SJSA1 (cell line): ENCODE measurements at regions not wholly inside any gene's neighbourhood (a gene's known extent, or its start where the extent isn't known, plus 50 kb on each side); places are given as distances from the start of the nearest gene placed in this dataset.

Experiments used
- DNase-seq, 2 experiments: peaks; one replicate each; pipeline ENCODE4 v3.0.0-alpha.2; 2015 to 2020; ENCODE audit warnings: low spot score in 2 of 2, low read depth in 1 of 2
- H3K27ac ChIP-seq: fragments of 250-450 bp; sonication (Bioruptor Pico); 2 replicates; pipeline ENCODE4 v1.5.1; 2020; ENCODE audit warnings: mild to moderate bottlenecking, moderate library complexity
- H3K27me3 ChIP-seq: fragments of 250-450 bp; sonication (Bioruptor Pico); replicated peaks from 2 replicates; pipeline ENCODE4 v1.5.1; 2020; ENCODE audit warnings: mild to moderate bottlenecking, moderate library complexity
- H3K36me3 ChIP-seq: fragments of 250-450 bp; sonication (Bioruptor Pico); 2 replicates; pipeline ENCODE4 v1.5.1; 2020; ENCODE audit warnings: mild to moderate bottlenecking
- H3K4me1 ChIP-seq: fragments of 250-450 bp; sonication (Bioruptor Pico); replicated peaks from 2 replicates; pipeline ENCODE4 v1.6.1; 2021; ENCODE audit warnings: mild to moderate bottlenecking
- H3K4me3 ChIP-seq: fragments of 250-450 bp; sonication (Bioruptor Pico); 2 replicates; pipeline ENCODE4 v1.5.1; 2020; ENCODE audit warnings: mild to moderate bottlenecking
- H3K9me3 ChIP-seq: fragments of 250-450 bp; sonication (Bioruptor Pico); replicated peaks from 2 replicates; pipeline ENCODE4 v1.5.1; 2020; ENCODE audit warnings: mild to moderate bottlenecking

- no peaks in the 10 kb centered on the region for H3K4me1 ChIP-seq
- no peaks in the 10 kb centered on the region for H3K27me3 ChIP-seq
- no peak for DNase-seq
These were observed 261.0 kb downstream of the RHOU start for GRCh38 chr1:228996281-228996680.

GRCh38 chr1:228997721-228998144, 262.5 kb downstream of the RHOU start:
- Histone ChIP-seq H3K4me1 (peaks cover 5% of the 10 kb centered on the region), H3K36me3 (no peaks in the 10 kb centered on the region), H3K27ac (no peak overlapping the region), H3K4me3 (no peak overlapping the region), H3K27me3 (no peaks in the 10 kb centered on the region), H3K9me3 (no peaks in the 10 kb centered on the region)
- no peak for DNase-seq

More at GRCh38 chr1:228996281-228996680, 261.0 kb downstream of the RHOU start:
- Histone ChIP-seq H3K4me3 (no peak overlapping the region), H3K36me3 (no peaks in the 10 kb centered on the region), H3K9me3 (no peaks in the 10 kb centered on the region), H3K27ac (no peak overlapping the region)

- Histone ChIP-seq H3K27me3 (no peaks in the 10 kb centered on the region), H3K4me1 (peaks cover 9% of the 10 kb centered on the region), H3K4me3 (no peak overlapping the region), H3K36me3 (no peaks in the 10 kb centered on the region), H3K27ac (no peak overlapping the region), H3K9me3 (no peaks in the 10 kb centered on the region)
- DNase-seq: no peak
These were observed 262.9 kb downstream of the RHOU start for GRCh38 chr1:228998179-228998578.

- no peaks in the 10 kb centered on the region for H3K9me3 ChIP-seq
- no peaks in the 10 kb centered on the region for H3K27me3 ChIP-seq
- H3K27ac ChIP-seq: no peak overlapping the region
- no peaks in the 10 kb centered on the region for H3K36me3 ChIP-seq
- no peak for DNase-seq
- H3K4me3 ChIP-seq: no peak overlapping the region
- H3K4me1 ChIP-seq: peaks cover 21% of the 10 kb centered on the region
These were observed 264.3 kb downstream of the RHOU start for GRCh38 chr1:228999446-229000170.

- H3K4me3 ChIP-seq: no peak overlapping the region
- DNase-seq: no peak
- no peak overlapping the region for H3K27ac ChIP-seq
- peaks cover 23% of the 10 kb centered on the region for H3K4me1 ChIP-seq
- no peaks in the 10 kb centered on the region for H3K36me3 ChIP-seq
- no peaks in the 10 kb centered on the region for H3K27me3 ChIP-seq
- no peaks in the 10 kb centered on the region for H3K9me3 ChIP-seq
These were observed 264.9 kb downstream of the RHOU start for GRCh38 chr1:229000187-229000586.

- Histone ChIP-seq H3K9me3 (no peaks in the 10 kb centered on the region), H3K4me1 (peaks cover 36% of the 10 kb centered on the region), H3K27me3 (no peaks in the 10 kb centered on the region), H3K4me3 (no peak overlapping the region), H3K36me3 (no peaks in the 10 kb centered on the region), H3K27ac (no peak overlapping the region)
- DNase-seq: no peak
These were observed 266.3 kb downstream of the RHOU start for GRCh38 chr1:229001467-229002011.

- Histone ChIP-seq H3K36me3 (no peaks in the 10 kb centered on the region), H3K4me1 (peaks cover 39% of the 10 kb centered on the region), H3K27me3 (no peaks in the 10 kb centered on the region), H3K4me3 (no peak overlapping the region), H3K9me3 (no peaks in the 10 kb centered on the region), H3K27ac (no peak overlapping the region)
- DNase-seq: no peak
These were observed 266.8 kb downstream of the RHOU start for GRCh38 chr1:229002037-229002436.

- Histone ChIP-seq H3K27ac (no peak overlapping the region), H3K4me1 (peaks cover 39% of the 10 kb centered on the region), H3K9me3 (no peaks in the 10 kb centered on the region), H3K4me3 (no peak overlapping the region), H3K36me3 (no peaks in the 10 kb centered on the region), H3K27me3 (no peaks in the 10 kb centered on the region)
- no peak for DNase-seq
These were observed 267.2 kb downstream of the RHOU start for GRCh38 chr1:229002451-229002960.

GRCh38 chr1:229003233-229004031, 267.5 kb upstream of the RAB4A start:
- Histone ChIP-seq H3K4me1 (peaks cover 39% of the 10 kb centered on the region), H3K36me3 (no peaks in the 10 kb centered on the region), H3K27ac (peak overlapping the region; percentile 37), H3K9me3 (no peaks in the 10 kb centered on the region), H3K27me3 (no peaks in the 10 kb centered on the region), H3K4me3 (no peak overlapping the region)
- DNase-seq: peak; percentile 44 to 64

GRCh38 chr1:229004066-229004833, 266.7 kb upstream of the RAB4A start:
- Histone ChIP-seq H3K4me3 (no peak overlapping the region), H3K36me3 (no peaks in the 10 kb centered on the region), H3K27me3 (no peaks in the 10 kb centered on the region), H3K9me3 (no peaks in the 10 kb centered on the region), H3K4me1 (peaks cover 39% of the 10 kb centered on the region), H3K27ac (no peak overlapping the region)
- no peak for DNase-seq

GRCh38 chr1:229005097-229005496, 265.8 kb upstream of the RAB4A start:
- no peak for DNase-seq
- no peaks in the 10 kb centered on the region for H3K9me3 ChIP-seq
- H3K27ac ChIP-seq: no peak overlapping the region
- H3K27me3 ChIP-seq: no peaks in the 10 kb centered on the region
- no peaks in the 10 kb centered on the region for H3K36me3 ChIP-seq
- H3K4me1 ChIP-seq: peaks cover 39% of the 10 kb centered on the region
- H3K4me3 ChIP-seq: no peak overlapping the region

- Histone ChIP-seq H3K4me3 (no peak overlapping the region), H3K27me3 (no peaks in the 10 kb centered on the region), H3K27ac (no peak overlapping the region), H3K36me3 (no peaks in the 10 kb centered on the region), H3K4me1 (peaks cover 39% of the 10 kb centered on the region), H3K9me3 (no peaks in the 10 kb centered on the region)
- DNase-seq: no peak
These were observed 265.4 kb upstream of the RAB4A start for GRCh38 chr1:229005556-229005955.

GRCh38 chr1:229006121-229006870, 264.6 kb upstream of the RAB4A start:
- Histone ChIP-seq H3K9me3 (no peaks in the 10 kb centered on the region), H3K4me3 (no peak overlapping the region), H3K36me3 (no peaks in the 10 kb centered on the region), H3K4me1 (peaks cover 39% of the 10 kb centered on the region), H3K27ac (no peak overlapping the region), H3K27me3 (no peaks in the 10 kb centered on the region)
- DNase-seq: peak in 1 of 2 experiments; percentile 23
